HUDEP-2 (cell line): ENCODE measurements at regions not wholly inside any gene's neighbourhood (a gene's known extent, or its start where the extent isn't known, plus 50 kb on each side); places are given as distances from the start of the nearest gene placed in this dataset.
A peak's percentile ranks its signal among the peaks of the same experiment; 100 is the strongest.
"Not testable (repeated sequence)": the region's sequence is repeated elsewhere in the genome, so short reads cannot be mapped to it uniquely, and the experiment has no call there.

ENCODE experiments used
- DNase-seq, 76 experiments: peaks; one replicate each; lab custom pipeline; 2025; ENCODE audit not compliant: unreplicated experiment in 76 of 76; lab: John Stamatoyannopoulos, UW

GRCh38 chr12:92408072-92408900 is 262.6 kb upstream of the BTG1 start:
- peak in 64 of 76 experiments; percentile 12 to 75 (median 47) for DNase-seq

GRCh38 chr12:92406404-92407070 is 260.9 kb upstream of the BTG1 start:
- not testable (repeated sequence) for DNase-seq

- DNase-seq, result not testable (repeated sequence)
These were observed 260.2 kb upstream of the BTG1 start for GRCh38 chr12:92405801-92406251.

DNA sequence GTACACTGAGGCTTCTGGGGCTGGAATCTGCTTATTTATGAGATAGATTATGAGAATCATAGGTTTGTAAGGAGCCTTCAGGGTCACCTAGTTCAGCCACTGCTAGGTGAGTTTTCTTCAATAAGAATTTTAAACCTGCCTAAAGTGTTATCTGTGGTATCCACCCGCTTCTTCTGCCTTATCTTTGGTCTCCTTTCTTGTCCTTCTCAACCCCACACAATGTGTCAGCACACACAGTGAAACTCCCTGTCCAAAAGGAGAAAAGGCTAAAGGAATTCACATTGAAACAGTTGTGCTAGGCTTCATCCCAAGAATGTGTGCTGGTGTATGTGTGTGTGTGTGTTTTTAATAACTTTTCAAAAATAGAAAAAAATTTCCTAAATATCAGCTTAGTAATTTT is 259.3 kb upstream of the BTG1 start:
- peak in 59 of 76 experiments; percentile 6 to 85 (median 47) for DNase-seq

GRCh38 chr12:92404259-92404894 is 258.7 kb upstream of the BTG1 start:
- peak in 10 of 76 experiments; percentile 32 to 67 (median 48) for DNase-seq

DNA sequence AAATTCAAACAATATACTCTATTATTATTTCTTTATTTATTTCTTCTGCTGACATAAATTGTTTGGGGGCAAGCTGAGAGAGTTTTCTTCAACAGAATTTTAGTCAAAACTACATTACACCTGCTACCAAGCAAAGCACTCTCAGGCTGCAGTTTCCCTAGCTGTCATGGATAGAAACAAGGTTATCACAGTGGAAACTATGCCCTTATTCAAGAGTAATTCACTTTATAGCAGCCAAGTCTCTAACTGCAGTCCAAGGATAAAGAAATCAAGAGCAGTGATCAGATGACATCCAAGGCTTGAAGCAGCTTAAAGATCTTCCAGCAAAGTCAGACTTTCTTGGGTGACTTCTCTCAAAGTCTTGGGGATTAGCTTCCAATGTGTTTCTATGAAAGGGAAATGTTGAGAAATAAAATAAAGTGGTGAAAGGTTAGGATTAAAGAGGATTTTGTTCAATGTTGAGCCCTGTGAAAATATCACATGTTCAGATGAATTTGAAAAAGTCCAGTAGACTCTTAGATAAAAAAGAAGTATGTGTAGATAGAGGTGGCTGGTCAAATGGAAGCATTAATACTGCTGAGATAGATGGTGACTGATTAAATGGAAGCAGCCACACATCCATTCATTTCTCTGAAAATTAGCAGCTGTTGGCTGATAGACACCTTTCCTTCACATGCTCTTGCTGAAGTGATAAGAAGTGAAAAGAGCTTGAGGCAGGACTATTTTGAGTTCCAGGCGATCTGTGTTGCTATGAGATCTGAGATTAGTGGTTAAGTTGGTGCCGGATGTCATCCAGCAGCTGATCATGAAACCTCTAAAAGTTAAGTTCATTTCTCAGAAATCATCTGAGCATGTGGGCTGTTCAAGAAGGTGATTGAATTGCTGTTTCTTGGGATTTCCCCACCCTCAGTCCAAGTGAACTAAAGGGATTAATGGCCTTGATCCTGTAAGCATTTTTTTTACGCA is 257.8 kb upstream of the BTG1 start:
- DNase-seq, result peak in 72 of 76 experiments; percentile 12 to 98 (median 80)

DNA sequence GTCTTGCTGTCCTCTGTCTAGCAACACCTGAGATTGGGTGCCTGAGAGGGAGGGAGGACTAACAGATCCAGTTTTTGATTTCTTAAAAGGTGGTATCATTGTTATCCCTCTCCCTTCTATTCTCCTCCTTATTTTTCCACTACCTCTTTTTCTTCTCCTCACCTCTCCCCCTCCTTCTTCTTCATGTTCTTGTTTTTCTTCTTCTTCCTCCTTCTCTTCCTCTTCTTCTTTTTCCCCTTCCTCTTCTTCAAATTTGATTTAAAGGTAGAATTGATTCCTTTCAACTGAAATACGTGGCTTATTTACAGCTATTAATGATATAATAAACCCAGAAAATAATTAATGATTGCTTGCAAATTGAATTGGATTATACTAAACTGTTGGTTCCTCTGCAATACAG is 256.8 kb upstream of the BTG1 start:
- no peak for DNase-seq

DNA sequence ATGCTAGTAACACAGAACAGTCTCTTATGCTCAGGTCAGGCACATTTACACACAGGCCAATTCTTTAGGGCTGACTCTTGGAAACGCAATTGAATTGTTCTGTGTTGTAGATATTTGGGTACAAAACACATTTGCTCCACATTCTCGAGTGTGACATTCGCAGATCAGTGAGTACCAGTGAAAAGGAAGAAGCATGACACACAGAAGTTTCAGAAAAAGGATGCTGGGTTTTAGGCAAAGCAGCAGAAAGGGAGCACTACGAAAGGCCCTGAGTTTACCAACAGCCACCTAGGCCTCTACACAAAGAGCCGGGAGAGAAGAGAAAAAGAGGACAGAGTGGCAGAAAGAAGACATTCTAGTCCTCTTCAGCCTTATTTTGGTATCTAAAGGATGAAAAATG is 254.4 kb upstream of the BTG1 start:
- DNase-seq, result no peak

- DNase-seq, result peak in 1 of 76 experiments; percentile 4
These were observed 253.1 kb upstream of the BTG1 start for GRCh38 chr12:92398565-92399309.

- peak in 1 of 76 experiments; percentile 17 for DNase-seq
These were observed 251.1 kb upstream of the BTG1 start for GRCh38 chr12:92396647-92397252.

DNA sequence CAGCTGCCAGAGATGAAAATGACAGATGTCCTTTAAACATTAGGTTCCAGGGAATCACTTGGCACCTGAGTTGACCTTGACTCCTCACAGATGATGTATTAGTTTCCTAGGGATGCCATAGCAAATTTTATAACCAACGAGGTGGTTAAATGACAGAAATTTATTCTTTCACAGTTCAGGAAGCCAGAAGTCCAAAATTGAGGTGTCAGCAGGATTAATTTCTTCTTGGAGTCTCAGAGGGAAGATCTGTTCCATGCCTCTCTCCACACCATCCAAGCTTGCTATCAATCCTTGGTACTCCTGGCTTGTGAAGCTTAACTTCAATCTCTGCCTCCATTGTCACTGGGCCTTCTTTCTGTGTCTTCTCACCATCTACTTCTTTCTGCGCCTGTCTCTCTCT is 249.7 kb upstream of the BTG1 start:
- DNase-seq, result no peak

DNA sequence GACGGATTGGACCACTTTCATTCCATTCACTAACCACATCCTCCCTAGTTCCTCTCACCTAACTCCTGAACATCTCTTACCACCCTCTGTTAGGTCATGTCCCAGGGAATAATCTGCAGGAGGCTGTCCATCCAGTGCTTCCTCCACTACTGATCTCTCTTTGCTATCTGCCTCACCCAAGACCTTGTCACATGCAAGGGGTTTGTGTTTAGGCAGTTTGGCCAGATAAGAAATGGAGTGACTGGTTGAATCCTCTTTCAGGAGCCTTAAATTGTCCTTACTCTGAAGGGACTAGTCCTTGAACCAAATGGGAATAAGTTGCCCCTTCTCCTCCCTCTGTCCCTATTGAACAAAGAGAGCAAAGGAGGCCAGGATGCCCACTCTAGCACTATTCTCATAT is 249.2 kb upstream of the BTG1 start:
- peak in 39 of 76 experiments; percentile 2 to 57 (median 24) for DNase-seq

DNA sequence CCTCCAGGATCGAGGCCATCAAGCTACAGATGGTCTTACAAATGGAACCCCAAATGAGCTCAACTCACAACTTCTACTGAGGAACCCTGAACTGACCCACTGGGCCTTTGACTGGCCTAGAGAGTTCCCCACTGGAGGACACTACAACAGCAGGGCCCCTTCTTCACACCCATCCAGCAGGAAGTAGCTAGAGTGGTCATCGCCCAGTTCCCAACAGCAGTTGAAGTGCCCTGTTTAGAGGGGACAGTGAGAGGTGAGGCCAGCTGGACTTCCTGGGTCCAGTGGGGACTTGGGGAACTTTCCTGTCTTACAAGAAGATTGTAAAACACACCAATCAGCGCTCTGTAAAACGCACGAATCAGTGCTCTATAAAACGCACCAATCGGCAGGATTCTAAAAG is 247.9 kb upstream of the BTG1 start:
- DNase-seq, result peak in 5 of 76 experiments; percentile 4 to 21 (median 11)

- DNase-seq, result peak in 4 of 76 experiments; percentile 7 to 19 (median 12)
These were observed 246.1 kb upstream of the BTG1 start for GRCh38 chr12:92391726-92392125.

DNA sequence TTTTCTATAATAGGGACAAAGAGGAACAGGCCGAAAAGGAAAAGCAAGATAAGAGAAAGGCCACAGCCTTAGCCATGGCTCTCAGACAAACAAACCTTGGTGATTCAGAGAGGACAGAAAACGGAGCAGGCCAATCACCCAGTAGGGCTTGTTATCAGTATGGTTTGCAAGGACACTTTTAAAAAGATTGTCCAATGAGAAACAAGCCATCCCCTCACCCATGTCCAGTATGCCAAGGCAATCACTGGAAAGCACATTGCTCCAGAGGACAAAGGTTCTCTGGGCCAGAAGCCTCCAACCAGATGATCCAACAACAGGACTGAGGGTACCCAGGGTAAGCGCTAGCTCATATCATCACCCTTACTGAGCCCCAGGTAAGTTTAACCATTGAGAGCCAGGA is 243.8 kb upstream of the BTG1 start:
- peak in 8 of 76 experiments; percentile 11 to 36 (median 24) for DNase-seq

DNA sequence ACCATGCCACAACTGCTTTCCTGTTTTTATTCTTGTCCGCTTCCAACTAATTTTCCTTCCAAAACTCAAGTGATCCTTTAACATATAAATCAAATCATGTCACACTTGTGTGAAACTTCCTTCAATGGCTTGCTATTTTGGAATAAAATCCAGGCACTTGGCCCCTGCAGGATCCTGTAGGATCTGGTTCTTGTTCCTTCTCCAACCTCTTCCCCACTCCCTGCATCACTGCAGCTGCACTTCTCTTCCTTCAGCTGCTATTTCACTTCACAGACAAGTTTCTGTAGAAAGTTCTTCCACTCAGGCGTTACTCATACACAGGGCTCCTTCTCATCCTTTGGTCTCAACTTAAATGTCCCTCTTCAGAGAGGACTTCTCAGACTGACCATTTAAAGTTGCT is 239.7 kb upstream of the BTG1 start:
- DNase-seq, result no peak

DNA sequence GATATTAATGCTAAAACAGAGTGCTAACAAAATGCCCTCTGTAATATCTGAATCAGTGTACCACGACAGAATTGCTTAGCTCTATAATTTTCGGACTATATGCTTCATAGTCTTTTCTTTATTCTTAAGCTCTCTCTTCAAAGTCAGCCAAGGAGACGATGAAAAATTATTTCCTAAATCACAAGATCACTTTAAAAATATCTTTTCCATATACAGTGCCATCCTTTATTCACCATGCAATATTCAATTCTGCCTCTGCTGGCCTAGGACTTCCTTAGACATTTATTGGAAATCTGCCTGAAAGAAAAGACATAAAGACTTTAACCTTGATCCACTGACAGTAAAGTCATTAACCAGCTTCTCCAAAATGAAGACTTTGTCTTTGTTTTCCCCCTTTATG is 238.9 kb upstream of the BTG1 start:
- DNase-seq, result no peak

GRCh38 chr12:92382383-92382878 is 236.8 kb upstream of the BTG1 start:
- no peak for DNase-seq

DNA sequence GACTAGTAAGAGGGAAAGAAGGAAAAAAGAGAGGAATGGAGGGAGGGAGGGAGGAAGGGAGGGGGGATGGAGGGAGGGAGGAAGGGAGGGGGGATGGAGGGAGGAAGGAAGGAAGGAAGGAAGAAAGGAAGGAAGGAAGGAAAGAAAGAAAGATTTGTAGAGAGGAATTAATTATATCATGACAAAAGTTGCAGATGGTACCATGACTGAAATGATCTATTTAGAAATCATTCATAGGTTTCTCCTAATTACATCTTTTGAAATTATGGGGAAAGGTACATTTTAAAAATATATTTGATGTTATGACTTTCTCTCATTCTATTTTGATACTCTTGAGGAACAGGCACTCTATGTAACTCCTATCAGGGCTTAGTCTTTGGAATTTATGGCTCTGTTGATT is 236.2 kb upstream of the BTG1 start:
- no peak for DNase-seq
